GM23338 (cell line): ENCODE measurements at regions not wholly inside any gene's neighbourhood (a gene's known extent, or its start where the extent isn't known, plus 50 kb on each side); places are given as distances from the start of the nearest gene placed in this dataset.

Experiments
- CREB1 ChIP-seq: fragments of 250-450 bp; sonication (Bioruptor Pico); IDR thresholded peaks from 2 replicates; pipeline ENCODE4 v1.5.0; 2020; ENCODE audit warnings: low read depth, mild to moderate bottlenecking, moderate library complexity
- EZH2 ChIP-seq: fragments of 200-600 bp; sonication (generic); IDR thresholded peaks from one replicate; pipeline ENCODE4 v1.8.0; 2017; ENCODE audit warnings: antibody characterized with exemption, mild to moderate bottlenecking, low read depth; ENCODE audit not compliant: unreplicated experiment
- EZH2phosphoT487 ChIP-seq: fragments of 200-600 bp; sonication (generic); IDR thresholded peaks from one replicate; pipeline ENCODE4 v1.8.1; 2018; ENCODE audit warnings: antibody characterized with exemption; ENCODE audit not compliant: unreplicated experiment
- JUNB ChIP-seq: IDR thresholded peaks from one replicate; pipeline ENCODE4 v1.6.1; 2016; ENCODE audit warnings: antibody characterized with exemption; ENCODE audit not compliant: unreplicated experiment
- POLR2AphosphoS5 ChIP-seq: IDR thresholded peaks from 2 replicates; pipeline ENCODE4 v1.6.1; 2016; ENCODE audit warnings: antibody characterized with exemption, low read depth
- ZNF331 ChIP-seq: fragments of 250-450 bp; sonication (Bioruptor Pico); IDR thresholded peaks from 2 replicates; pipeline ENCODE4 v1.5.0; 2020; ENCODE audit warnings: low read depth, mild to moderate bottlenecking, moderate library complexity
- TF ChIP-seq, protein P1 (sequence below), 2 experiments: fragments of 200-600 bp in 1 of 2; sonication (generic) in 1 of 2; conservative IDR thresholded peaks; 2 replicates each; pipeline versions ENCODE4 v1.5.1 to v1.6.1; 2016 to 2017; ENCODE audit warnings: antibody characterized with exemption in 2 of 2, low read depth in 2 of 2, mild to moderate bottlenecking in 2 of 2, moderate library complexity in 1 of 2
- TF ChIP-seq, protein P2 (sequence below): IDR thresholded peaks from one replicate; pipeline ENCODE4 v1.6.1; 2018; ENCODE audit warnings: antibody characterized with exemption; ENCODE audit not compliant: unreplicated experiment

DNA sequence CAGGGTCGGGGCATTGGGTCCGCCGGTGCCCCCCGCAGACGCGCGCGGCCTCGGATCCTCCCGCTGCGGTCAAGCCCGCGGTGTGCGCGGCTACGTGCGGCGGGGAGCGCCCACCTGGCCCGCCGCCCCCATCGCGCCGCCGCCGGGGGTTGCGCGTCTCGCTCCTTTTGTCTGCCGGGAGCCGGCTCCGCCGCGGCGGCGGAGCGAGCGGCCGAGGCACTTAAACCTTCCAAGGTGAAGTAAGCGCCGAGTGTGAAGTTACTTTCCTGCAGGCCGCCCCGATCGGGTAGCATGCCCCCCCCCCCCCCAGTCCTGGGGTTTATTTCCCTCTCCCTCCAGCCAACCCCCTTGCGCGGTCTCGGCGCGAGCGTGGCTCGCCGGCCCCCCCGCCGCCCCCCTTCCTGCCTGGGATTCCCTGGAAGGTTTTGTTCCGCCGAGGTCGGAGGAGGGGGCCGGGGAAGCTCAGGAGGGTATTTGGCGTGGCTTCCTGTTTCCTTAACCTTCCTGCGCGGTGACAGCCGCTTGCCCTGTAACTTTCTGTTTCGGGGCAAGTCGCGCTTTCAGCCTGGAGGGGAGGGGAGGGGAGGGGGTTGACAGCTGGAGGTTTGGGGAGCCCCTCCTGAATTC lies 56.6 kb upstream of the GSE1 start:
- TF ChIP-seq, protein P1, sequence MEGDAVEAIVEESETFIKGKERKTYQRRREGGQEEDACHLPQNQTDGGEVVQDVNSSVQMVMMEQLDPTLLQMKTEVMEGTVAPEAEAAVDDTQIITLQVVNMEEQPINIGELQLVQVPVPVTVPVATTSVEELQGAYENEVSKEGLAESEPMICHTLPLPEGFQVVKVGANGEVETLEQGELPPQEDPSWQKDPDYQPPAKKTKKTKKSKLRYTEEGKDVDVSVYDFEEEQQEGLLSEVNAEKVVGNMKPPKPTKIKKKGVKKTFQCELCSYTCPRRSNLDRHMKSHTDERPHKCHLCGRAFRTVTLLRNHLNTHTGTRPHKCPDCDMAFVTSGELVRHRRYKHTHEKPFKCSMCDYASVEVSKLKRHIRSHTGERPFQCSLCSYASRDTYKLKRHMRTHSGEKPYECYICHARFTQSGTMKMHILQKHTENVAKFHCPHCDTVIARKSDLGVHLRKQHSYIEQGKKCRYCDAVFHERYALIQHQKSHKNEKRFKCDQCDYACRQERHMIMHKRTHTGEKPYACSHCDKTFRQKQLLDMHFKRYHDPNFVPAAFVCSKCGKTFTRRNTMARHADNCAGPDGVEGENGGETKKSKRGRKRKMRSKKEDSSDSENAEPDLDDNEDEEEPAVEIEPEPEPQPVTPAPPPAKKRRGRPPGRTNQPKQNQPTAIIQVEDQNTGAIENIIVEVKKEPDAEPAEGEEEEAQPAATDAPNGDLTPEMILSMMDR (conservative IDR thresholded peaks at IDR 0.05; ENCODE audit: low read depth in 2 of 2): no peak
- TF ChIP-seq POLR2AphosphoS5 (no peak), EZH2 (no peak), EZH2phosphoT487 (no peak), JUNB (no peak), CREB1 (CRISPR knock-in tag) (no peak), ZNF331 (CRISPR knock-in tag) (no peak)
- TF ChIP-seq, protein P2, sequence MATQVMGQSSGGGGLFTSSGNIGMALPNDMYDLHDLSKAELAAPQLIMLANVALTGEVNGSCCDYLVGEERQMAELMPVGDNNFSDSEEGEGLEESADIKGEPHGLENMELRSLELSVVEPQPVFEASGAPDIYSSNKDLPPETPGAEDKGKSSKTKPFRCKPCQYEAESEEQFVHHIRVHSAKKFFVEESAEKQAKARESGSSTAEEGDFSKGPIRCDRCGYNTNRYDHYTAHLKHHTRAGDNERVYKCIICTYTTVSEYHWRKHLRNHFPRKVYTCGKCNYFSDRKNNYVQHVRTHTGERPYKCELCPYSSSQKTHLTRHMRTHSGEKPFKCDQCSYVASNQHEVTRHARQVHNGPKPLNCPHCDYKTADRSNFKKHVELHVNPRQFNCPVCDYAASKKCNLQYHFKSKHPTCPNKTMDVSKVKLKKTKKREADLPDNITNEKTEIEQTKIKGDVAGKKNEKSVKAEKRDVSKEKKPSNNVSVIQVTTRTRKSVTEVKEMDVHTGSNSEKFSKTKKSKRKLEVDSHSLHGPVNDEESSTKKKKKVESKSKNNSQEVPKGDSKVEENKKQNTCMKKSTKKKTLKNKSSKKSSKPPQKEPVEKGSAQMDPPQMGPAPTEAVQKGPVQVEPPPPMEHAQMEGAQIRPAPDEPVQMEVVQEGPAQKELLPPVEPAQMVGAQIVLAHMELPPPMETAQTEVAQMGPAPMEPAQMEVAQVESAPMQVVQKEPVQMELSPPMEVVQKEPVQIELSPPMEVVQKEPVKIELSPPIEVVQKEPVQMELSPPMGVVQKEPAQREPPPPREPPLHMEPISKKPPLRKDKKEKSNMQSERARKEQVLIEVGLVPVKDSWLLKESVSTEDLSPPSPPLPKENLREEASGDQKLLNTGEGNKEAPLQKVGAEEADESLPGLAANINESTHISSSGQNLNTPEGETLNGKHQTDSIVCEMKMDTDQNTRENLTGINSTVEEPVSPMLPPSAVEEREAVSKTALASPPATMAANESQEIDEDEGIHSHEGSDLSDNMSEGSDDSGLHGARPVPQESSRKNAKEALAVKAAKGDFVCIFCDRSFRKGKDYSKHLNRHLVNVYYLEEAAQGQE: no peak
